K562 (cell line): ENCODE measurements at regions not wholly inside any gene's neighbourhood (a gene's known extent, or its start where the extent isn't known, plus 50 kb on each side); places are given as distances from the start of the nearest gene placed in this dataset.

Source experiments
- BCL6 ChIP-seq: fragments of 250-450 bp; sonication (Bioruptor Pico); IDR thresholded peaks from 2 replicates; pipeline ENCODE4 v1.4.0; 2020
- MYBL2 ChIP-seq, 2 experiments: fragments of 450-650 bp in 1 of 2; sonication (generic) in 1 of 2; formaldehyde crosslinking in 1 of 2; IDR thresholded peaks; 2 replicates each; pipeline versions ENCODE4 v1.6.1 to v1.8.1; 2017 to 2022; ENCODE audit warnings: borderline replicate concordance in 1 of 2, inconsistent platforms in 1 of 2, low read depth in 1 of 2, mild to moderate bottlenecking in 1 of 2, missing genetic modification reagents in 1 of 2, moderate library complexity in 1 of 2
- NFE2L1 ChIP-seq: fragments of 450-650 bp; IDR thresholded peaks from 2 replicates; pipeline ENCODE4 v1.6.1; 2016; ENCODE audit warnings: missing genetic modification characterization, low read depth, mild to moderate bottlenecking, missing compliant biosample characterization, moderate library complexity, borderline replicate concordance
- SAP30 ChIP-seq: fragments of 200-600 bp; sonication (generic); IDR thresholded peaks from 2 replicates; pipeline ENCODE4 v1.6.1; 2012; ENCODE audit warnings: borderline replicate concordance, low read depth, mild to moderate bottlenecking, moderate library complexity, low read length, control low read depth, inconsistent platforms; ENCODE audit not compliant: insufficient read depth, poor library complexity, severe bottlenecking
- SIN3B ChIP-seq: fragments of 450-650 bp; IDR thresholded peaks from 2 replicates; pipeline ENCODE4 v1.6.1; 2017; ENCODE audit warnings: low read depth, mild to moderate bottlenecking, moderate library complexity
- SMC3 ChIP-seq: conservative IDR thresholded peaks from 2 replicates; pipeline ENCODE4 v1.6.1; 2011; ENCODE audit warnings: low read depth, low read length, improper control_type of control experiment; ENCODE audit not compliant: insufficient read depth
- ZSCAN32 ChIP-seq: fragments of 450-650 bp; formaldehyde crosslinking; IDR thresholded peaks from 2 replicates; pipeline ENCODE4 v1.4.0; 2020; ENCODE audit warnings: mild to moderate bottlenecking, moderate library complexity
- TF ChIP-seq, protein P1 (sequence below), 3 experiments: IDR thresholded peaks in 2 of 3; conservative IDR thresholded peaks in 1 of 3; 2 replicates each; pipeline ENCODE4 v1.5.1; 2011 to 2012; ENCODE audit warnings: low read length in 3 of 3, mild to moderate bottlenecking in 3 of 3, control low read depth in 2 of 3, improper control_type of control experiment in 1 of 3, inconsistent platforms in 1 of 3, low read depth in 1 of 3, mixed read lengths in 1 of 3, moderate library complexity in 1 of 3; ENCODE audit not compliant: insufficient read depth in 2 of 3
- TF ChIP-seq, protein P2 (sequence below), 2 experiments: fragments of 450-650 bp; formaldehyde crosslinking in 1 of 2; IDR thresholded peaks; 2 replicates each; pipeline versions ENCODE4 v1.4.0 to v1.6.1; 2014 to 2020; ENCODE audit warnings: mild to moderate bottlenecking in 2 of 2, borderline replicate concordance in 1 of 2, low read depth in 1 of 2

DNA sequence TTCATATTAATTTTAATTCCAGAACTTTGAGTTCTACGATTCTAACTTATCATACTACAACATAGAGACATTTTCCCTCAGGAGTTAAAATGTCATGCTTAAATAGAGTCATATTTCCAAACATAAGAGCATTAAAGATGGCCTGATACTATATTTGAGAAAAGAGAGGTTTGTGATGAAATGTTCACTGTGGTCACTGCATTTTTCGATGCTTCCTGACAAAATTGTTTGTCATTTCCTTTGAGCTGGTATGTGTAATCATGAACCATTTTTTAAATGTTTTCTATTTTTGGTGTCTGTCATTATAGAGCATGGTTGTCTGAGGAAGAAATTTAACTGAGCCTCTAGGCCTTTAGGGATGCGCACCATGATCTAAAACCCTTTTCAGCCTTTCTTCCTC, 721.4 kb upstream of the NR2F2 start:
- no peak for TF ChIP-seq NFE2L1 (tag)
- no peak for TF ChIP-seq SIN3B
- TF ChIP-seq, protein P1, sequence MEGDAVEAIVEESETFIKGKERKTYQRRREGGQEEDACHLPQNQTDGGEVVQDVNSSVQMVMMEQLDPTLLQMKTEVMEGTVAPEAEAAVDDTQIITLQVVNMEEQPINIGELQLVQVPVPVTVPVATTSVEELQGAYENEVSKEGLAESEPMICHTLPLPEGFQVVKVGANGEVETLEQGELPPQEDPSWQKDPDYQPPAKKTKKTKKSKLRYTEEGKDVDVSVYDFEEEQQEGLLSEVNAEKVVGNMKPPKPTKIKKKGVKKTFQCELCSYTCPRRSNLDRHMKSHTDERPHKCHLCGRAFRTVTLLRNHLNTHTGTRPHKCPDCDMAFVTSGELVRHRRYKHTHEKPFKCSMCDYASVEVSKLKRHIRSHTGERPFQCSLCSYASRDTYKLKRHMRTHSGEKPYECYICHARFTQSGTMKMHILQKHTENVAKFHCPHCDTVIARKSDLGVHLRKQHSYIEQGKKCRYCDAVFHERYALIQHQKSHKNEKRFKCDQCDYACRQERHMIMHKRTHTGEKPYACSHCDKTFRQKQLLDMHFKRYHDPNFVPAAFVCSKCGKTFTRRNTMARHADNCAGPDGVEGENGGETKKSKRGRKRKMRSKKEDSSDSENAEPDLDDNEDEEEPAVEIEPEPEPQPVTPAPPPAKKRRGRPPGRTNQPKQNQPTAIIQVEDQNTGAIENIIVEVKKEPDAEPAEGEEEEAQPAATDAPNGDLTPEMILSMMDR (IDR thresholded peaks at IDR 0.05 in 2 of 3, conservative IDR thresholded peaks at IDR 0.05 in 1 of 3; ENCODE audit: insufficient read depth in 2 of 3, low read depth in 1 of 3, low read length in 3 of 3) = no peak
- TF ChIP-seq BCL6 (CRISPR knock-in tag) = no peak
- TF ChIP-seq, protein P2, sequence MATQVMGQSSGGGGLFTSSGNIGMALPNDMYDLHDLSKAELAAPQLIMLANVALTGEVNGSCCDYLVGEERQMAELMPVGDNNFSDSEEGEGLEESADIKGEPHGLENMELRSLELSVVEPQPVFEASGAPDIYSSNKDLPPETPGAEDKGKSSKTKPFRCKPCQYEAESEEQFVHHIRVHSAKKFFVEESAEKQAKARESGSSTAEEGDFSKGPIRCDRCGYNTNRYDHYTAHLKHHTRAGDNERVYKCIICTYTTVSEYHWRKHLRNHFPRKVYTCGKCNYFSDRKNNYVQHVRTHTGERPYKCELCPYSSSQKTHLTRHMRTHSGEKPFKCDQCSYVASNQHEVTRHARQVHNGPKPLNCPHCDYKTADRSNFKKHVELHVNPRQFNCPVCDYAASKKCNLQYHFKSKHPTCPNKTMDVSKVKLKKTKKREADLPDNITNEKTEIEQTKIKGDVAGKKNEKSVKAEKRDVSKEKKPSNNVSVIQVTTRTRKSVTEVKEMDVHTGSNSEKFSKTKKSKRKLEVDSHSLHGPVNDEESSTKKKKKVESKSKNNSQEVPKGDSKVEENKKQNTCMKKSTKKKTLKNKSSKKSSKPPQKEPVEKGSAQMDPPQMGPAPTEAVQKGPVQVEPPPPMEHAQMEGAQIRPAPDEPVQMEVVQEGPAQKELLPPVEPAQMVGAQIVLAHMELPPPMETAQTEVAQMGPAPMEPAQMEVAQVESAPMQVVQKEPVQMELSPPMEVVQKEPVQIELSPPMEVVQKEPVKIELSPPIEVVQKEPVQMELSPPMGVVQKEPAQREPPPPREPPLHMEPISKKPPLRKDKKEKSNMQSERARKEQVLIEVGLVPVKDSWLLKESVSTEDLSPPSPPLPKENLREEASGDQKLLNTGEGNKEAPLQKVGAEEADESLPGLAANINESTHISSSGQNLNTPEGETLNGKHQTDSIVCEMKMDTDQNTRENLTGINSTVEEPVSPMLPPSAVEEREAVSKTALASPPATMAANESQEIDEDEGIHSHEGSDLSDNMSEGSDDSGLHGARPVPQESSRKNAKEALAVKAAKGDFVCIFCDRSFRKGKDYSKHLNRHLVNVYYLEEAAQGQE (IDR thresholded peaks at IDR 0.05; ENCODE audit: borderline replicate concordance) = no peak
- TF ChIP-seq, protein P2 (CRISPR knock-in tag; IDR thresholded peaks at IDR 0.05; ENCODE audit: low read depth) = no peak
- TF ChIP-seq MYBL2 (IDR thresholded peaks at IDR 0.05; ENCODE audit: low read depth) = no peak
- TF ChIP-seq MYBL2 (CRISPR knock-in tag; IDR thresholded peaks at IDR 0.05; ENCODE audit: borderline replicate concordance) = no peak
- no peak for TF ChIP-seq SMC3
- no peak for TF ChIP-seq SAP30
- TF ChIP-seq ZSCAN32 (CRISPR knock-in tag) = no peak
